GM19238 (cell line): ENCODE measurements at regions not wholly inside any gene's neighbourhood (a gene's known extent, or its start where the extent isn't known, plus 50 kb on each side); places are given as distances from the start of the nearest gene placed in this dataset.

Source experiments
- DNase-seq: peaks from one replicate; pipeline ENCODE4 v3.0.0; 2011; ENCODE audit warnings: low spot score; ENCODE audit not compliant: insufficient read length

GRCh38 chr6:45791211-45792168 is 224.2 kb downstream of the CLIC5 start:
- no peak for DNase-seq

- no peak for DNase-seq
These were observed 226.4 kb downstream of the CLIC5 start for GRCh38 chr6:45789238-45789637.

DNA sequence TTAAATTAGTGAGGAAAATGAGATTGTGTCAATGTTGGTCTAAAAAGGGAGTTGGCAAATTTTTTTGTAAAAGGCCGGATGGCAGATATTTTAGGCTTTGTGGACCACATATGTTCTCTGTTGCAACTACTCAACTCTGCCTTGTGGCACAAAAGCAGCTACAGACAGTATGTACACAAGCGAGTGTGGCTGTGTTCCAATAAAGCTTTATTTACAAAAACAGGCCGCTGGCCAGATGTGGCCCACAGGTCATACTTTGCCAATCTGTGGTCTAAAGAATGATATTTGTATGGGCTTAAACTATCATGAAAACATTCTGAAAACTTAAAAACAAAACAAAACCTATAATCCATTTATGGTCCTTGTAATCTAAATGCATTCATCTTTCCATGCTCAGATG is 228.3 kb downstream of the CLIC5 start:
- DNase-seq, result no peak

- DNase-seq, result no peak
These were observed 229.3 kb downstream of the CLIC5 start for GRCh38 chr6:45786355-45786781.

- DNase-seq, result no peak
These were observed 231.4 kb downstream of the CLIC5 start for GRCh38 chr6:45784250-45784649.

DNA sequence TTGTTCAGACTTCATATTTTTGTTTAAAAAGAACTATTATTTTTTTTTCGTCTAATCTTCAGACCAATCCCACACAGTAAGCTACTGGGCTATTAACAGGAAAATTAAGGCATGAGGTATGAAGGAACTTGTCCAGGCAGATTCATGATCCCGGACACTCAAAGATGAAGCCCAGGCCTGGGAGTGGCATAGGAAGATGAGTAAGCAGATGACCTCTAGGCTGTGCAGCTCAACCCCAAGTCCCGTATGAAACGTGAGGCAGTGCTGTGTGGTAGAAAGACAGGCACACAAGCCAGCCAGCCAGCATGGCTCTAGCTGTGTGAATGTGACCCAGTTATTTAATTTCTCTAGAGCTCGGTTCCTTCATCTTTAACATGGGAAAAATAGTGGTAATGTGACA is 231.9 kb downstream of the CLIC5 start:
- DNase-seq, result no peak

DNA sequence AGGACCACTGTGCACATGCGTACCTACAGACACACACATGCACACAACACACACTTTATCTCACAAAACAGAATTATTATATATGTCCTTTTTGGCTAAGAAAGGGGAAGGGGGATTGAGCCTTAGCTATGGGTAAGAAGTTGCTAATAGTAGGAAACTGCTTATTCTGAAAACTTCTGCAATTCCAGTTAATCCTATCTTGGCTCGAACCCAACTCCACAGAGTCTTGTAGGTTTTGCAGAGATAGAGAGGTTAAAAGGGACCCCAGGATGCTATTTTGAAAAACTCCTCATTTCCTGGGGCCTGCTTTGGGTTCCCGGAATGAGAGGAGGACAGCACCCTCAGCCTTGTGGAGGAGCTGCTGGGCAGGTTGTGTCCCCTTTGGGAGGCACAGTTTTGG is 233.8 kb downstream of the CLIC5 start:
- no peak for DNase-seq

- DNase-seq, result no peak
These were observed 235.1 kb downstream of the CLIC5 start for GRCh38 chr6:45780523-45780922.

DNA sequence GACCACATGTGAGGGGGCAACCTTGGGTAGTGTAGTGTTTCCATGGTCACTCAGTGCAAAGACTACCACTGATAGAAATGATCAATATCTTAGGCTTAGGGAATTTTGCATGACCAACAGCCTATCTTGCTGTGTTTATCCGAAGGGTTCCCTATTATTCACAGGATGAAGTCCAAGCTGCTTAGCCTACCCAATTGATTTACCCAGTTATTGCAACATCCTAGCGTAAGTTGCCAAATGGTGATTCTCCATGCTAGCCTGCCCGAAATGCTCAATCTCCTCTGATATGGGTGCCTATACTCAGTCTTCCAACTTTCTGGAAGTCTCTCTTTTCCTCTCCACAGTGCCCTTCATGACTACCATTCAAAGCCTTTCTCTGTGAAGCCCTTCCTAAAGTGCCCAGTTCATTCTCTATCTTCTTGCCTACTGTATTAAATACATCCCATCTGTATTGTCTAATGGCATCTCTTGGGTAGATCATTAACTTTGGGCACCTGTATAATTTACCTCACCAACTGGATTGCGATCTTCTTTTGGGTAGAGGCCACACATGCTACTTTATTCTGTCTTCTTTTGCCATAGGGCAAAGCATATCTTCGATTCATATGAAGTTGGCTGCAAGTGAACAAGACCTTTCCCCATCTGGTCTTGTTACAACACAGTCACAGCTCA is 240.5 kb downstream of the CLIC5 start:
- no peak for DNase-seq

GRCh38 chr6:45773906-45774305 is 241.8 kb downstream of the CLIC5 start:
- DNase-seq, result no peak

DNA sequence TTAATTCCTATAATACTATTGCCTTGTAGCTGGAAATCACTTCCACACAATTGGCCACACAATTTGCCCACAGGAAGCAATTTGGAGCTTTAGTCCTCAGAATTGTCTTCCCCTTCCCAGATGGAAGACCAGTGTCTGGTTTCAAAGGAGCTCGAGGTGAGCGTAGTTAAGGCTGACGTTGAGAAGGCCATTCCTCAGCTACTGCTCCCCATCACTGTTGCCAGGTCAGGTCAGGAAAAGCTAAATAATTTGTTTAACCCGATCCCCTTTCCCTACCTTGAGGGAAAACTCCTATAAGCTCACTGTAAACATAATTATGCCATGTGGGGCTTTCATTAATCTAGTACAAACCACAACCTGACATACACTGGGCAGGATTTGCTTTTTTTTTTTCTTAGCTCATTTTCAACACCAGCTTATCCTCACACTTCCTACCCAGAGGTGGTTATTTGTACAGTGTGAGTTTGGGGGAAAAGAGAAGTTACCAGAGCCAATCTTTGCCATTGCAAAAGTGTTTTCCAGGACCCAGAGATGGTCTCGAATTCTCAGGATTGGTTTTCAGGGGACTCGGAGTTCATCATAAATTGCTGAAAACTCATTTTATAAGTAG is 242.7 kb downstream of the CLIC5 start:
- no peak for DNase-seq

GRCh38 chr6:45772051-45772450 is 243.6 kb downstream of the CLIC5 start:
- no peak for DNase-seq

GRCh38 chr6:45763281-45763680 is 252.4 kb downstream of the CLIC5 start:
- DNase-seq, result no peak

GRCh38 chr6:45759472-45759810 is 256.2 kb downstream of the CLIC5 start:
- DNase-seq, result no peak

DNA sequence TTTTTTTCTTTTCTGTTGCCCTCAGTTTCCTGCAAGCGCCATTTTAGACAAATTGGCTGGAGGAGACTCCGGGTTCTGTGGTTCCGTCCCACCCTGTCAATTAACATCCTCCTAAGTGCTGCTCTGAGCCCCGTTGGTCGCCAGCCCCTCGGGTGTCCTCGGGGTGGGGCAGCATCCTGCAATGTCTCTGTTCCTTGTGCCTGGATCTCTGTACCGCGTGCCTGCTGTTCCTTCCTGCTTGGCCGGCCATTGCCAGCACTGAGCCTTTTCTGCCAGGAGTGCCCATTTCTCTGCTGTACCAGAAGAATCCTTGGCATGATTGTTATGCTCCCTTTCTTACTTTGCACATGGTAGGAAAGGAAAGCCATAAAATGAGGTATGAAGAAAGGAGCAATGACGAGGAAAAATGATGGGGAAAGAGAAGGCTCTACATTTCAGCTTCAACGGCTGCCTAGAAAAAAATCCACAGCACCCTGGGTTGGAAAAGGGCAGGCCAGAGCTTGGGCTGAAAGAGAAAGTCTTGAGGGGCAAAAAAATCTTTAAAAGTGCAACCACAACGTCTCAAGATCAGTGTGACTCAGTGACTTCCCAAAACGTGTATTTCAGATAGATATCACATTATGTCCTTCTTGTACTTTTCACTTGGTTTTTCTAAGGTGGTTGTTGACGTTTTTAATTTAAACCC is 256.7 kb downstream of the CLIC5 start:
- no peak for DNase-seq

- DNase-seq, result no peak
These were observed 258.1 kb downstream of the CLIC5 start for GRCh38 chr6:45757443-45758130.

DNA sequence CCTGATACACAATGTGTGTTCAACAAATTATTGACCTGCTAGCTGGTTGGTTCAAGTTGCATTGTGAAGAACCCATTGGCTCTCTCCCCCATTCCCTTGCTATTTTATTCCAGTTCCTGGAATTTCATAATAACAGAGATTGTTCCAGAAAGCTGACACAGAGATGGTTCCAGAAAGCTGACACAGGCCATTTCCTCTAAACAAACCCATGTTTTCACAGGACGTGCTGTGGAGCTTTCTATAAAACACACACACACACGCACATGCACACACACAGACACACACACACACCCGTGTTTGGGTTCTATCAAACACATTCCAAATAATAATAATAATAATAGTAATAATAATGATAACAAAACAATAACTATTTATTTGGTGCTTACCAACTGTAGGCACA is 259.1 kb downstream of the CLIC5 start:
- no peak for DNase-seq

DNA sequence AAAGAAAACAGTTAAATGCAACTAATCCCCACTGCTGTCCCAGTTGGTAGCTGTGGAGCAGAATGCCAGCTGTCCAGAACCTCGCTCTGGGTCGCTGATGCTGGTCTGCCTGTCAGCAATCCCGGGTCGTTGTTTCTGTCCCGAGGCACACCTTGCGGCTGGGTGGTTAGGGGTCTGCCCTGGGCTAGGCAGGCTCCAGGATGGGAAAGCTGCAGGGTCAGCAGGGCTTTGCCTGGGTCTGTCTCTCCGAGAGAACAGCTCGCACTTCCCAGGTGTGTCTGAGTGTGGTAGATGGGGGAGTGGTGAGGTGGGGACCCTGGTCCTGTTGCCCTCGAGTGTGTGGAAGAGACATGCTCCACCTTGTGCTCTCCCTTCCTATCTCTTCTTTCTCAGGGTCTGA is 261.2 kb downstream of the CLIC5 start:
- no peak for DNase-seq

DNA sequence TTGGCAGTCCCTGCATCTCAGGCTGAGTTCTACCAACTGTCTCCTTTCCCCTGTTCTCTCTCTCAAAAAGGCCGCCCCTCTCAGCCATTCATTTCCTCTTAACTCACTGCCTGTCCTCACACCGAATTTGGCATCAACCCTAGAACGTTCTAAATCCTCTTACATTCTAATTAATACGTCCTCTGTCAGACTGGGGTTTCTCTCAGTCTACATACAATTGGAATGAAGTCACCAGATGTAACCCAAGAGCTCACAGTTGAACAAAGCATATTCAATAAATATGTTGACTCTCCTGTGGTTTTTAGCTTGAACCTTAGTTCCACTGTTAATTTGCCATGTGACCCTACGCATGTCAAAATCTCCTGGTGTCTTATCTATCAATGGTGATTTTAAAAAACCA is 269.6 kb downstream of the CLIC5 start:
- DNase-seq, result no peak

DNA sequence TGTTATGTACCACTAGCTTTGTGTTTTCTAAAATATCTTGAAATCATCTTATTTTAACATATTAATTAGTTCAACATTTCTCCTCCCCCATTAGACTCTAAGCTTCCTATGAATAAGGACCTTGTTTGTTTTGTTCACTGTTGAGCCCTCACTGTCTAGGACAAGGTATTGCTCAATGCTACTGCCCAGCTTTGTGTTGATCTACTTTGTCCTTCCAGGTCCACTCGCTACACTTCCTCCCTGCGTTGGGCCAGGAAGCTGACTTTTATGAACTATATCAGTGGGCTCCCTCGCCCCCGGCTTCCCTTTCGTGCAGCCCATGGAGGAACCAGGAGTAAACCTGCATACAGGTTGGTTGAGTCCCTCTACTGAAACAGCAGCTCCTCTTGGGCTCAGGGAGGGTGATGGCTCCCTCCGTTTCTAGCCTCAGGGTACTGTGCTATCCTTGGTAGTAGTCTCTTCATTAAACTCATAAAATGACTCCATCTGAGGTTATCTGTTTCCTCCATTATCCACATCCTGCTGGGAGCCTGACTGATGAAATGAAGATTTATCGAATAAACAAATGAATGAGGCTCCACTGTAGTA is 272.5 kb downstream of the CLIC5 start:
- no peak for DNase-seq

- DNase-seq, result no peak
These were observed 273.1 kb downstream of the CLIC5 start for GRCh38 chr6:45742591-45742990.
